ENCODE measurements at regions not wholly inside any gene's neighbourhood (a gene's known extent, or its start where the extent isn't known, plus 50 kb on each side); places are given as distances from the start of the nearest gene placed in this dataset.
"Not testable (repeated sequence)": the region's sequence is repeated elsewhere in the genome, so short reads cannot be mapped to it uniquely, and the experiment has no call there.

- not testable (repeated sequence) for H3K27ac Mint-ChIP-seq; H3K4me3 Mint-ChIP-seq; DNase-seq (ENCODE audit: extremely low spot score, unreplicated experiment); H3K36me3 Mint-ChIP-seq; H3K9me3 Mint-ChIP-seq; H3K27me3 Mint-ChIP-seq; H3K4me1 Mint-ChIP-seq (ENCODE audit: unreplicated experiment)
Measured at GRCh38 chr7:39793851-39794250, 156.2 kb upstream of the CDK13 start.

GRCh38 chr7:39796947-39797346 lies 153.1 kb upstream of the CDK13 start:
- not testable (repeated sequence) for DNase-seq (ENCODE audit: extremely low spot score, unreplicated experiment); H3K4me3 Mint-ChIP-seq; H3K27me3 Mint-ChIP-seq; H3K9me3 Mint-ChIP-seq; H3K27ac Mint-ChIP-seq; H3K36me3 Mint-ChIP-seq; H3K4me1 Mint-ChIP-seq (ENCODE audit: unreplicated experiment)

- H3K36me3 Mint-ChIP-seq; H3K27ac Mint-ChIP-seq; H3K27me3 Mint-ChIP-seq; H3K9me3 Mint-ChIP-seq; H3K4me3 Mint-ChIP-seq; DNase-seq (ENCODE audit: extremely low spot score, unreplicated experiment); H3K4me1 Mint-ChIP-seq (ENCODE audit: unreplicated experiment): not testable (repeated sequence)
Measured at GRCh38 chr7:39798077-39798476, 152.0 kb upstream of the CDK13 start.

GRCh38 chr7:39808796-39809481 lies 141.1 kb upstream of the CDK13 start:
- H3K4me3 Mint-ChIP-seq = no peak overlapping the region
- peaks cover 27% of the 10 kb centered on the region for H3K4me1 Mint-ChIP-seq (ENCODE audit: unreplicated experiment)
- no peak for DNase-seq (ENCODE audit: extremely low spot score, unreplicated experiment)
- no peak overlapping the region for H3K27ac Mint-ChIP-seq
- H3K27me3 Mint-ChIP-seq = peaks cover 5% of the 10 kb centered on the region
- TF ChIP-seq CTCF (conservative IDR thresholded peaks at IDR 0.05) = no peak
- no peaks in the 10 kb centered on the region for H3K9me3 Mint-ChIP-seq
- H3K36me3 Mint-ChIP-seq = no peaks in the 10 kb centered on the region

GRCh38 chr7:39810204-39810642 lies 139.8 kb upstream of the CDK13 start:
- Mint-ChIP-seq H3K27ac (peak overlapping the region; percentile 33), H3K36me3 (no peaks in the 10 kb centered on the region), H3K9me3 (no peaks in the 10 kb centered on the region), H3K4me3 (peak overlapping the region; percentile 44), H3K27me3 (peaks cover 10% of the 10 kb centered on the region), H3K4me1 (ENCODE audit: unreplicated experiment) (peaks cover 29% of the 10 kb centered on the region)
- DNase-seq (ENCODE audit: extremely low spot score, unreplicated experiment) = no peak
- peak; percentile 34 for TF ChIP-seq CTCF (conservative IDR thresholded peaks at IDR 0.05)

GRCh38 chr7:39810710-39811109 lies 139.3 kb upstream of the CDK13 start:
- Mint-ChIP-seq H3K27me3 (peaks cover 12% of the 10 kb centered on the region), H3K9me3 (no peaks in the 10 kb centered on the region), H3K4me1 (ENCODE audit: unreplicated experiment) (peaks cover 29% of the 10 kb centered on the region), H3K27ac (peak overlapping the region; percentile 33), H3K36me3 (no peaks in the 10 kb centered on the region), H3K4me3 (peak overlapping the region; percentile 44)
- no peak for TF ChIP-seq CTCF (conservative IDR thresholded peaks at IDR 0.05)
- no peak for DNase-seq (ENCODE audit: extremely low spot score, unreplicated experiment)

GRCh38 chr7:39811161-39811614 lies 138.9 kb upstream of the CDK13 start:
- Mint-ChIP-seq H3K27ac (peak overlapping the region; percentile 49), H3K4me1 (ENCODE audit: unreplicated experiment) (peaks cover 29% of the 10 kb centered on the region), H3K36me3 (no peaks in the 10 kb centered on the region), H3K4me3 (no peak overlapping the region), H3K27me3 (peaks cover 12% of the 10 kb centered on the region), H3K9me3 (no peaks in the 10 kb centered on the region)
- no peak for TF ChIP-seq CTCF (conservative IDR thresholded peaks at IDR 0.05)
- DNase-seq (ENCODE audit: extremely low spot score, unreplicated experiment) = no peak
